ENCODE measurements at regions not wholly inside any gene's neighbourhood (a gene's known extent, or its start where the extent isn't known, plus 50 kb on each side); places are given as distances from the start of the nearest gene placed in this dataset.

- Histone ChIP-seq H3K27ac (no peak overlapping the region), H3K4me1 (no peaks in the 10 kb centered on the region), H3K9me3 (no peaks in the 10 kb centered on the region), H3K36me3 (no peaks in the 10 kb centered on the region), H3K4me3 (no peak overlapping the region), H3K9ac (no peak overlapping the region), H3K27me3 (no peaks in the 10 kb centered on the region), H4K20me1 (no peaks in the 10 kb centered on the region), H3K4me2 (no peak overlapping the region)
- TF ChIP-seq Cebpa-rat (IDR thresholded peaks at IDR 0.05) = no peak
Measured at GRCh38 chr4:134382478-134383227, 181.1 kb upstream of the PABPC4L start.

- no peak for TF ChIP-seq Cebpa-rat (IDR thresholded peaks at IDR 0.05)
- Histone ChIP-seq H3K4me3 (no peak overlapping the region), H4K20me1 (no peaks in the 10 kb centered on the region), H3K9ac (no peak overlapping the region), H3K27me3 (no peaks in the 10 kb centered on the region), H3K36me3 (no peaks in the 10 kb centered on the region), H3K4me2 (no peak overlapping the region), H3K27ac (no peak overlapping the region), H3K4me1 (no peaks in the 10 kb centered on the region), H3K9me3 (no peaks in the 10 kb centered on the region)
Measured at GRCh38 chr4:134375775-134376174, 174.2 kb upstream of the PABPC4L start.

GRCh38 chr4:134365852-134366251, 164.3 kb upstream of the PABPC4L start:
- H3K4me3 ChIP-seq = no peak overlapping the region
- H3K27me3 ChIP-seq = no peaks in the 10 kb centered on the region
- H4K20me1 ChIP-seq = no peaks in the 10 kb centered on the region
- no peak overlapping the region for H3K4me2 ChIP-seq
- no peak overlapping the region for H3K9ac ChIP-seq
- H3K9me3 ChIP-seq = no peaks in the 10 kb centered on the region
- H3K36me3 ChIP-seq = no peaks in the 10 kb centered on the region
- H3K27ac ChIP-seq = no peak overlapping the region
- TF ChIP-seq Cebpa-rat (IDR thresholded peaks at IDR 0.05) = no peak
- H3K4me1 ChIP-seq = no peaks in the 10 kb centered on the region

GRCh38 chr4:134364928-134365327, 163.3 kb upstream of the PABPC4L start:
- Histone ChIP-seq H3K4me2 (no peak overlapping the region), H4K20me1 (no peaks in the 10 kb centered on the region), H3K36me3 (no peaks in the 10 kb centered on the region), H3K4me1 (no peaks in the 10 kb centered on the region), H3K27me3 (no peaks in the 10 kb centered on the region), H3K27ac (no peak overlapping the region), H3K9me3 (no peaks in the 10 kb centered on the region), H3K4me3 (no peak overlapping the region), H3K9ac (no peak overlapping the region)
- no peak for TF ChIP-seq Cebpa-rat (IDR thresholded peaks at IDR 0.05)

- H3K4me2 ChIP-seq = no peak overlapping the region
- no peak overlapping the region for H3K9ac ChIP-seq
- no peaks in the 10 kb centered on the region for H3K4me1 ChIP-seq
- H3K27ac ChIP-seq = no peak overlapping the region
- no peaks in the 10 kb centered on the region for H3K9me3 ChIP-seq
- H3K27me3 ChIP-seq = no peaks in the 10 kb centered on the region
- no peaks in the 10 kb centered on the region for H4K20me1 ChIP-seq
- H3K36me3 ChIP-seq = no peaks in the 10 kb centered on the region
- no peak for TF ChIP-seq Cebpa-rat (IDR thresholded peaks at IDR 0.05)
- H3K4me3 ChIP-seq = no peak overlapping the region
Measured at GRCh38 chr4:134345244-134345643, 143.7 kb upstream of the PABPC4L start.

- H3K27ac ChIP-seq = no peak overlapping the region
- H3K4me1 ChIP-seq = no peaks in the 10 kb centered on the region
- H3K36me3 ChIP-seq = no peaks in the 10 kb centered on the region
- no peak overlapping the region for H3K9ac ChIP-seq
- no peak overlapping the region for H3K4me3 ChIP-seq
- H4K20me1 ChIP-seq = no peaks in the 10 kb centered on the region
- no peak for TF ChIP-seq Cebpa-rat (IDR thresholded peaks at IDR 0.05)
- no peaks in the 10 kb centered on the region for H3K9me3 ChIP-seq
- no peak overlapping the region for H3K4me2 ChIP-seq
- no peaks in the 10 kb centered on the region for H3K27me3 ChIP-seq
Measured at GRCh38 chr4:134343656-134344055, 142.1 kb upstream of the PABPC4L start.

- no peaks in the 10 kb centered on the region for H4K20me1 ChIP-seq
- TF ChIP-seq Cebpa-rat (IDR thresholded peaks at IDR 0.05) = no peak
Measured at GRCh38 chr4:134343081-134343480, 141.5 kb upstream of the PABPC4L start.

GRCh38 chr4:134337574-134337973, 136.0 kb upstream of the PABPC4L start:
- Histone ChIP-seq H3K9ac (no peak overlapping the region), H3K9me3 (no peaks in the 10 kb centered on the region), H3K4me1 (no peaks in the 10 kb centered on the region), H3K4me3 (no peak overlapping the region), H3K27ac (no peak overlapping the region), H3K27me3 (no peaks in the 10 kb centered on the region), H3K36me3 (no peaks in the 10 kb centered on the region), H3K4me2 (no peak overlapping the region), H4K20me1 (no peaks in the 10 kb centered on the region)
- TF ChIP-seq Cebpa-rat (IDR thresholded peaks at IDR 0.05) = no peak

More at GRCh38 chr4:134343081-134343480, 141.5 kb upstream of the PABPC4L start:
- H3K4me2 ChIP-seq = no peak overlapping the region
- no peak overlapping the region for H3K27ac ChIP-seq
- no peak overlapping the region for H3K4me3 ChIP-seq
- no peaks in the 10 kb centered on the region for H3K27me3 ChIP-seq
- H3K9ac ChIP-seq = no peak overlapping the region
- H3K9me3 ChIP-seq = no peaks in the 10 kb centered on the region
- no peaks in the 10 kb centered on the region for H3K4me1 ChIP-seq
- H3K36me3 ChIP-seq = no peaks in the 10 kb centered on the region

- Histone ChIP-seq H3K4me2 (no peak overlapping the region), H3K27me3 (no peaks in the 10 kb centered on the region), H3K36me3 (no peaks in the 10 kb centered on the region), H3K9me3 (peaks cover 6% of the 10 kb centered on the region; the same call in 1 of the 2 replicates), H3K4me1 (no peaks in the 10 kb centered on the region), H4K20me1 (no peaks in the 10 kb centered on the region), H3K4me3 (no peak overlapping the region), H3K9ac (no peak overlapping the region), H3K27ac (no peak overlapping the region)
- TF ChIP-seq Cebpa-rat (IDR thresholded peaks at IDR 0.05) = no peak
Measured at GRCh38 chr4:134328741-134329140, 127.2 kb upstream of the PABPC4L start.

- Histone ChIP-seq H3K4me3 (no peak overlapping the region), H4K20me1 (no peaks in the 10 kb centered on the region), H3K4me1 (no peaks in the 10 kb centered on the region), H3K9ac (no peak overlapping the region), H3K36me3 (no peaks in the 10 kb centered on the region), H3K9me3 (peaks cover 6% of the 10 kb centered on the region; the same call in 1 of the 2 replicates), H3K4me2 (no peak overlapping the region), H3K27ac (no peak overlapping the region), H3K27me3 (no peaks in the 10 kb centered on the region)
- no peak for TF ChIP-seq Cebpa-rat (IDR thresholded peaks at IDR 0.05)
Measured at GRCh38 chr4:134327274-134328122, 125.9 kb upstream of the PABPC4L start.

All from BLaER1 (cell line).